Pons (tissue), 1 donor: ENCODE measurements at regions not wholly inside any gene's neighbourhood (a gene's known extent, or its start where the extent isn't known, plus 50 kb on each side); places are given as distances from the start of the nearest gene placed in this dataset.

Experiments
- DNase-seq: peaks from one replicate; pipeline ENCODE4 v3.0.0-alpha.2; 2016; ENCODE audit warnings: low spot score

GRCh38 chr11:119490253-119491006, 67.5 kb upstream of the THY1 start:
- DNase-seq, result no peak

- DNase-seq, result no peak
Measured at GRCh38 chr11:119489087-119489486, 66.1 kb upstream of the THY1 start.

GRCh38 chr11:119488256-119488995, 65.5 kb upstream of the THY1 start:
- DNase-seq, result no peak

- DNase-seq, result no peak
Measured at GRCh38 chr11:119486691-119487259, 63.8 kb upstream of the THY1 start.

- DNase-seq, result no peak
Measured at GRCh38 chr11:119486016-119486415, 63.0 kb upstream of the THY1 start.

- no peak for DNase-seq
Measured at GRCh38 chr11:119484741-119485605, 62.0 kb upstream of the THY1 start.

- DNase-seq, result no peak
Measured at GRCh38 chr11:119483881-119484371, 61.0 kb upstream of the THY1 start.

- no peak for DNase-seq
Measured at GRCh38 chr11:119483341-119483880, 60.4 kb upstream of the THY1 start.

- DNase-seq, result no peak
Measured at GRCh38 chr11:119482521-119483011, 59.6 kb upstream of the THY1 start.

GRCh38 chr11:119481667-119482400, 58.9 kb upstream of the THY1 start:
- DNase-seq, result no peak

- peak; percentile 54 for DNase-seq
Measured at GRCh38 chr11:119481021-119481666, 58.2 kb upstream of the THY1 start.

GRCh38 chr11:119480380-119481020, 57.5 kb upstream of the THY1 start:
- no peak for DNase-seq

- DNase-seq, result no peak
Measured at GRCh38 chr11:119479685-119480275, 56.8 kb upstream of the THY1 start.

GRCh38 chr11:119478711-119479285, 55.8 kb upstream of the THY1 start:
- no peak for DNase-seq

GRCh38 chr11:119476666-119477331, 53.8 kb upstream of the THY1 start:
- no peak for DNase-seq

GRCh38 chr11:119476038-119476437, 53.1 kb upstream of the THY1 start:
- DNase-seq, result no peak

GRCh38 chr11:119474682-119475596, 52.0 kb upstream of the THY1 start:
- DNase-seq, result peak; percentile 79
